ENCODE measurements at regions not wholly inside any gene's neighbourhood (a gene's known extent, or its start where the extent isn't known, plus 50 kb on each side); places are given as distances from the start of the nearest gene placed in this dataset.

DNA sequence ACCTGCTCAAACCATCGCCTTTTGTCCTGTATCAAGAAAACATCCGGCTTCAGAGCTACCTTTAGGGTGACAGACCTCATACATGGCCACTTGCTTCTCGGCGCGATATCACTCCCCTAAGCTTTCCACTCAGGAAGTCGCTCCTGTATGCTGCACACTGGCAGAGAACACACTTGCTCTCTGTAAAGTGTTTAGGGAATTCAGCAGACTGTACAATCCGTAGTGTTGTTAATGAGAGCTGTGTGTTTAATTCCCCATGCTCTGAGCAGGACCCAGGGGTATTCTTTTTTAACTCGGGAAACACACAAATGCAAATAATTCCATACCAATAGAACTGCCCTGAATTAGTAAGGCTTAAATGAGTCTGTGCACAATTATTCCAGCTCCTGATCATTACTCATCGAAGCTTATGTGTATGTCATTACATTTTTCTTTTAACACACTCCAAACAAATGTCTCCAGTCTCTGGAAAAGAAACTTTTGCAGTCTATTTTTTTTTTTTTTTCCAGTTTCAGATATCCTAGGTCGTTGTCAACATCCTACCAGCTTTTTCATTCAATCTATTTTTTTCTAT is 338.7 kb upstream of the ARID1B start:
- no peaks in the 10 kb centered on the region for H3K9me2 ChIP-seq (replicated peaks; ENCODE audit: insufficient read depth, low read length)
- no peak overlapping the region for H3K9ac ChIP-seq (ENCODE audit: low read length)
- no peaks in the 10 kb centered on the region for H4K20me1 ChIP-seq (ENCODE audit: insufficient read depth, low read length)
- no peaks in the 10 kb centered on the region for H3K27me3 ChIP-seq (replicated peaks; ENCODE audit: insufficient read depth, low read length)
- H3K4me2 ChIP-seq (ENCODE audit: low read depth, low read length): no peak overlapping the region
- TF ChIP-seq, protein P1, sequence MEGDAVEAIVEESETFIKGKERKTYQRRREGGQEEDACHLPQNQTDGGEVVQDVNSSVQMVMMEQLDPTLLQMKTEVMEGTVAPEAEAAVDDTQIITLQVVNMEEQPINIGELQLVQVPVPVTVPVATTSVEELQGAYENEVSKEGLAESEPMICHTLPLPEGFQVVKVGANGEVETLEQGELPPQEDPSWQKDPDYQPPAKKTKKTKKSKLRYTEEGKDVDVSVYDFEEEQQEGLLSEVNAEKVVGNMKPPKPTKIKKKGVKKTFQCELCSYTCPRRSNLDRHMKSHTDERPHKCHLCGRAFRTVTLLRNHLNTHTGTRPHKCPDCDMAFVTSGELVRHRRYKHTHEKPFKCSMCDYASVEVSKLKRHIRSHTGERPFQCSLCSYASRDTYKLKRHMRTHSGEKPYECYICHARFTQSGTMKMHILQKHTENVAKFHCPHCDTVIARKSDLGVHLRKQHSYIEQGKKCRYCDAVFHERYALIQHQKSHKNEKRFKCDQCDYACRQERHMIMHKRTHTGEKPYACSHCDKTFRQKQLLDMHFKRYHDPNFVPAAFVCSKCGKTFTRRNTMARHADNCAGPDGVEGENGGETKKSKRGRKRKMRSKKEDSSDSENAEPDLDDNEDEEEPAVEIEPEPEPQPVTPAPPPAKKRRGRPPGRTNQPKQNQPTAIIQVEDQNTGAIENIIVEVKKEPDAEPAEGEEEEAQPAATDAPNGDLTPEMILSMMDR (IDR thresholded peaks at IDR 0.05; ENCODE audit: low read length): no peak
- TF ChIP-seq EZH2phosphoT487 (IDR thresholded peaks at IDR 0.05; ENCODE audit: low read length): no peak
- no peak for TF ChIP-seq EZH2 (optimal IDR thresholded peaks at IDR 0.05; ENCODE audit: low read depth, low read length)
- H3K79me2 ChIP-seq (ENCODE audit: low read length): no peaks in the 10 kb centered on the region
- no peaks in the 10 kb centered on the region for H3K4me1 ChIP-seq (ENCODE audit: low read length)
- no peak overlapping the region for H3K27ac ChIP-seq (ENCODE audit: low read length)
- no peaks in the 10 kb centered on the region for H3F3A ChIP-seq (ENCODE audit: insufficient read depth, low read length)
- DNase-seq: no peak
- no peaks in the 10 kb centered on the region for H3K9me3 ChIP-seq (replicated peaks; ENCODE audit: insufficient read depth, low read length)
- no peaks in the 10 kb centered on the region for H3K36me3 ChIP-seq (replicated peaks; ENCODE audit: insufficient read depth, low read length)
- no peak overlapping the region for H2AFZ ChIP-seq (ENCODE audit: low read length)
- H3K4me3 ChIP-seq (ENCODE audit: low read length): no peak overlapping the region

GRCh38 chr6:156437121-156437879 is 339.9 kb upstream of the ARID1B start:
- no peaks in the 10 kb centered on the region for H3K79me2 ChIP-seq (ENCODE audit: low read length)
- H3K9me2 ChIP-seq (replicated peaks; ENCODE audit: insufficient read depth, low read length): no peaks in the 10 kb centered on the region
- H3K27me3 ChIP-seq (replicated peaks; ENCODE audit: insufficient read depth, low read length): no peaks in the 10 kb centered on the region
- no peak overlapping the region for H3K4me2 ChIP-seq (ENCODE audit: low read depth, low read length)
- no peaks in the 10 kb centered on the region for H3K9me3 ChIP-seq (replicated peaks; ENCODE audit: insufficient read depth, low read length)
- no peaks in the 10 kb centered on the region for H3K4me1 ChIP-seq (ENCODE audit: low read length)
- H3F3A ChIP-seq (ENCODE audit: insufficient read depth, low read length): no peaks in the 10 kb centered on the region
- no peak for TF ChIP-seq EZH2phosphoT487 (IDR thresholded peaks at IDR 0.05; ENCODE audit: low read length)
- no peak for TF ChIP-seq EZH2 (optimal IDR thresholded peaks at IDR 0.05; ENCODE audit: low read depth, low read length)
- TF ChIP-seq, protein P1 (IDR thresholded peaks at IDR 0.05; ENCODE audit: low read length): no peak
- no peak for DNase-seq
- no peak overlapping the region for H2AFZ ChIP-seq (ENCODE audit: low read length)
- H3K36me3 ChIP-seq (replicated peaks; ENCODE audit: insufficient read depth, low read length): no peaks in the 10 kb centered on the region
- H3K4me3 ChIP-seq (ENCODE audit: low read length): no peak overlapping the region
- no peak overlapping the region for H3K9ac ChIP-seq (ENCODE audit: low read length)
- H4K20me1 ChIP-seq (ENCODE audit: insufficient read depth, low read length): no peaks in the 10 kb centered on the region
- H3K27ac ChIP-seq (ENCODE audit: low read length): no peak overlapping the region

GRCh38 chr6:156434795-156435190 is 342.4 kb upstream of the ARID1B start:
- no peak overlapping the region for H3K9ac ChIP-seq (ENCODE audit: low read length)
- no peak overlapping the region for H2AFZ ChIP-seq (ENCODE audit: low read length)
- no peaks in the 10 kb centered on the region for H3K9me3 ChIP-seq (replicated peaks; ENCODE audit: insufficient read depth, low read length)
- H3K36me3 ChIP-seq (replicated peaks; ENCODE audit: insufficient read depth, low read length): no peaks in the 10 kb centered on the region
- no peak for TF ChIP-seq EZH2phosphoT487 (IDR thresholded peaks at IDR 0.05; ENCODE audit: low read length)
- no peak for TF ChIP-seq EZH2 (optimal IDR thresholded peaks at IDR 0.05; ENCODE audit: low read depth, low read length)
- TF ChIP-seq, protein P1 (IDR thresholded peaks at IDR 0.05; ENCODE audit: low read length): no peak
- H3K4me1 ChIP-seq (ENCODE audit: low read length): no peaks in the 10 kb centered on the region
- no peak overlapping the region for H3K4me2 ChIP-seq (ENCODE audit: low read depth, low read length)
- H3F3A ChIP-seq (ENCODE audit: insufficient read depth, low read length): no peaks in the 10 kb centered on the region
- no peaks in the 10 kb centered on the region for H4K20me1 ChIP-seq (ENCODE audit: insufficient read depth, low read length)
- H3K27me3 ChIP-seq (replicated peaks; ENCODE audit: insufficient read depth, low read length): no peaks in the 10 kb centered on the region
- no peaks in the 10 kb centered on the region for H3K79me2 ChIP-seq (ENCODE audit: low read length)
- no peak overlapping the region for H3K4me3 ChIP-seq (ENCODE audit: low read length)
- no peak for DNase-seq
- no peaks in the 10 kb centered on the region for H3K9me2 ChIP-seq (replicated peaks; ENCODE audit: insufficient read depth, low read length)
- no peak overlapping the region for H3K27ac ChIP-seq (ENCODE audit: low read length)
